Hindlimb muscle (tissue), 1 donor: ENCODE measurements at regions not wholly inside any gene's neighbourhood (a gene's known extent, or its start where the extent isn't known, plus 50 kb on each side); places are given as distances from the start of the nearest gene placed in this dataset.
"Not testable (repeated sequence)": the region's sequence is repeated elsewhere in the genome, so short reads cannot be mapped to it uniquely, and the experiment has no call there.

ENCODE experiments used
- DNase-seq: peaks from one replicate; pipeline ENCODE4 v3.0.0-alpha.2; 2013

DNA sequence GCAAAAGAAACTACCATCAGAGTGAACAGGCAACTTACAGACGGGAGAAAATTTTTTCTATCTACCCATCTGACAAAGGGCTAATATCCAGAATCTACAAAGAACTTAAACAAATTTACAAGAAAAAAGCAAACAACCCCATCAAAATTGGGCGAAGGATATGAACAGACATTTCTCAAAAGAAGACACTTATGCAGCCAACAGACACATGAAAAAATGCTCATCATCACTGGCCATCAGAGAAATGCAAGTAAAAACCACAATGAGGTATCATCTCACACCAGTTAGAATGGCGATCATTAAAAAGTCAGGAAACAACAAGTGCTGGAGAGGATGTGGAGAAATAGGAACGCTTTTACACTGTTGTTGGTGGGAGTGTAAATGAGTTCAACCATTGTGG lies 206.6 kb upstream of the HTR1E start:
- DNase-seq, result not testable (repeated sequence)

DNA sequence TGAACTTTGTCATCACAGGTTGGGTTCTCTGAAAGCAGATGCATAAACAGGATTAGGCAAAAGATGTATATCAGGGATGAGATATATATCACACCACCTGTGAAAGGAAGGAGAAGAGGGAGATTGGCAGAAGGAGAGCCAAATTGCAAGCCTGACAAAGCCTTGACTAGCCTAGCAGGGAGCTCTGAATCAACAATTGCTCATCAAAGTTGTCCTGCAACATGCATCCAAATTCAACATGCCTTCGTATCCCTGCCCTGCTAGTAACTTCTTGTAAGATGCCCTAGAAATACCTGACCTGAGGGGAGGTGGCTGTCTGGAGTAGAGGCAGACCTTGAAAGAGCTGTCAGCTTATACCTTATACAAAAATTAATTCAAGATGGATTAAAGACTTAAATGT lies 207.1 kb upstream of the HTR1E start:
- DNase-seq, result no peak

GRCh38 chr6:86728976-86729375 lies 208.4 kb upstream of the HTR1E start:
- no peak for DNase-seq

DNA sequence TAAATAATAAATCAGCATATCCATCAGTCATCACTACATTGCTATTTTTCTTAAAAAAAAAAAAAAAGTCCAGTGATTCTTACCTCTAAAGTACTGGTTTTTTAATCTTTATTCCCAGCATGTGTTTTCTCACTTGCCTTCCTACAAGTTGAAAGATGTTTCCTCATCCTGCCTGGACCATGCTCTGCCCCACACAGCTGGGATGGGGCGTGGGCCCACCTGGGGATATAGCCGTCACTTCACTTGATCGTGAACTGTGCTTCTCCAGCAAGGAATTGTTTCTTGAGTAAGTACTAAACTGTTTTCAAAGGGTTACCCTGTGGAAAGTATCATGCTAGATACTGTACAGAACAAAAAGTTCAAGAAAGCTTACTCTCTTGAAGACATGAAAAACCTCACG lies 212.6 kb upstream of the HTR1E start:
- no peak for DNase-seq

- no peak for DNase-seq
Observed at GRCh38 chr6:86723729-86724128, 213.6 kb upstream of the HTR1E start.

DNA sequence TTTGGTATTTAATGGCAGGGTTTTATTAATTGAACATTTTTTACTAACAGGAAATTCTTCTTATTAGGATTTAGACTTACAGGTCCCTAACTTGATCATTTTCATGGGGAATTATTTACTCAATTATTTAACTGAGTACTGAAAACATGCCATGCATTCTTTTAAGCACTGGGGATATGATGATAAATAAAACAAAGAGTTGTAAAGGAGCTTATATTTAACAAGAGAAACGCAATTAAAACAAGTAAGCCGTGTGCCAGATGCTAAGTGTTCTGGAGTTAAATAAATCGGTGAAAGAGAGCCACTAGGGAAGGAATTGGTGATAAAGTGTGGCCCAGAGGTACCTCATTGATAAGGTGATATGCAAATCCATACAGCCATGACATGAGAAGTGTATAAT lies 214.2 kb upstream of the HTR1E start:
- DNase-seq, result no peak

DNA sequence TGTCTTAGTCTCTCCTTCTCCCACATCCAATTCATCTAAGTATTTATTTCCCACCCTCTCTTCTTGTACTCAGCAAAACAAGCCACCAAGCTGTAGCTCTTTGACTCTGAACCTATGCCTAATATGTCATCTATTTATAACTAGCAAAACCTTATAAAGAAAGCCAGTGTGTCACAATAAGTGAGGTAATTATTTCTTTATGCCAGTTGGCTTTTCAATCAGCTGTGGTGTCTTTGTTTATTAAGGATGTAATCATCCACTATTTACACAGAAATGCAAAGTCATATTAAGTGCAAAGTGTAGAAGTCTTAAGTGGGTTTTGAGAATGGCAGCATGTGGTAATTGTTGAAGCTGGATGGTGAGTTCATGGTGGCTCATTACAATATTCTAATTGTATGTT lies 215.2 kb upstream of the HTR1E start:
- no peak for DNase-seq

GRCh38 chr6:86715676-86716075 lies 221.7 kb upstream of the HTR1E start:
- no peak for DNase-seq

DNA sequence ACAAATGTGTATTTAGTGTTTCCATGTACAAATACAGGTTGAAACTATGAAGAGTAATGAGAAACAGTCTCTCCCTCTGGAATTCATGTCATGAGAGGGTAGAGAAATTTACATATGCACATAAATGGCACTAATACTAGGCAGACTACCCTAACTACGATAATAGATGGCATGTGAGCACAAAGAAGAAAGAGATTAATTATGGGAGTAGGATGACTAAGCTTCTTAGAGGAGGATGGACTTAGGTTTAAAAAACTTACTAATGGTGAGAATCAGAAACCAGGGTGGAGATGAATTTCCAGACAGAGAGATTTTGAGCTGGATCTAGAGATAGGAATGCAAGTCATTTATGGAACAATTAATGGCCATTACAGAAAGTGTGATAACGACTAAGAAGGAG lies 225.3 kb upstream of the HTR1E start:
- DNase-seq, result no peak

GRCh38 chr6:86707545-86708120 lies 229.7 kb upstream of the HTR1E start:
- no peak for DNase-seq

DNA sequence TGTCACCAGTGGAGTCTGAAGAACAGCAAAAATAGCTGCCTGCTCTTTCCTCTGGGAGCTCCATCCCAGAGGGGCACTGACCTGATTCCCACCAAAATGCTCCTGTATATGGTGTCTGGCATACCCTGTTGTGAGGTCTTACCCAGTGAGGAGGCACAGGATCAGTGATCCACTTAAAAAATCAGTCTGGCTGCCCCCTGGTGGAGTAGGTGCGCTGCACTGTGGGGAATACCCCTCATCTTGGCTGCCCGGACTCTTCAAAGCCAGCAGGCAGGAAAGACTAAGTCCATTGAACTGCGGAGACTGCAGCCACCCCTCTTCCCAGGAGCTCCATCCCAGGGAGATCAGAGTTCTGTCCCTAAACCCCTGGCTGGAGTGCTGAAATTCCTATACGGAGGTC lies 230.9 kb upstream of the HTR1E start:
- DNase-seq, result no peak

DNA sequence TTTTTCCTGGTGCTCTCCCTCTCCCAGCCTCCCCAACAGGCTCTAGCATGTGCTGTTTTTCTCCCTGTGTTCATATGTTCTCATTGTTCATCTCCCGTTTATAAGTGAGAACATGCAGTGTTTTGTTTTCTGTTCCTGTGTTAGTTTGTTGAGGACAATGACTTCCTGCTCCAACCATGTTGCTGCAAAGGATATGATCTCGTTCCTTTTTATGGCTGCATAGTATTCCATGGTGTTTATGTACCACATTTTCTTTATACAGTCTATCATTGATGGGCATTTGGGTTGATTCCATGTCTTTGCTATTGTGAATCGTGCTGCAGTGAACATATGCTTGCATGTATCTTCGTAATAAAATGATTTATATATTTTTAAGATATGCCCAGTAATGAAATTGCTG lies 236.1 kb upstream of the HTR1E start:
- not testable (repeated sequence) for DNase-seq

GRCh38 chr6:86686496-86686895 lies 250.8 kb upstream of the HTR1E start:
- DNase-seq, result no peak

DNA sequence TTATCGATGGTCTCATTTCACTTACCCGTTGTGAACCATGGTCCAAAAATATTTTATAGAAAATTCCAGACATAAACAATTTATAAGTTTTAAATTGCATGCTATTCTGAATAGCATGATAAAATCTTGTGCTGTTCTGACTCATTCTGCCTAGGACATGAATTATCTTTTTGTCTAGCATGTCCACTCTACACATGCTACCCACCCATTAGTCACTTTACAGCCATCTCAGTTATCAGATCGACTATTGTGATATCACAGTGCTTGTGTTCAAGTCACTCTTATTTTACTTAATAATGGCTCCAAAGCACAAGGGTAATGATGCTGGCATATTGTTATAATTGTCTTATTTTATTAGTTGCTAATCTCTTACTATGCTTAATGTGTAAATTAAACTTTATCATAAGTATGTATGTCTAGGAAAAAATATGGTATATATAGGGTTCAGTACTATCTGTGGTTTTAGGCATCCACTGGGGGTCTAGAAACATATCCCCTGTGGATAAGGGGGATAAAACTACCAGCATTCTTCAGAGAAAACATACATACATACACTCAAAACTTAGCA lies 252.0 kb upstream of the HTR1E start:
- DNase-seq, result no peak

GRCh38 chr6:86683132-86683908 lies 254.0 kb upstream of the HTR1E start:
- DNase-seq, result no peak

GRCh38 chr6:86682297-86682696 lies 255.0 kb upstream of the HTR1E start:
- no peak for DNase-seq

DNA sequence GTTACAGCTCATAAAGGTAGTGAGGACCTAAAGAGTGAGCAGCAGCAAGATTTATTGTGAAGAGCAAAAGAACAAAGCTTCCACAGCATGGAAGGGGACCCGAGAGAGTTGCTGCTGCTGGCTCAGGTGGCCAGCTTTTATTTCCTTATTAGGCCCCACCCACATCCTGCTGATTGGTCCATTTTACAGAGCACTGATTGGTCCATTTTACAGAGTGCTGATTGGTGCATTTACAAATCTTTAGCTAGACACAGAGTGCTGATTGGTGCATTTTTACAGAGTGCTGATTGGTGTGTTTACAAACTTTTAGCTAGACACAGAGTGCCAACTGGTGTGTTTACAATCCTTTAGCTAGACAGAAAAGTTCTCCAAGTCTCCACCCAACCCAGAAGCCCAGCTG lies 256.2 kb upstream of the HTR1E start:
- not testable (repeated sequence) for DNase-seq

DNA sequence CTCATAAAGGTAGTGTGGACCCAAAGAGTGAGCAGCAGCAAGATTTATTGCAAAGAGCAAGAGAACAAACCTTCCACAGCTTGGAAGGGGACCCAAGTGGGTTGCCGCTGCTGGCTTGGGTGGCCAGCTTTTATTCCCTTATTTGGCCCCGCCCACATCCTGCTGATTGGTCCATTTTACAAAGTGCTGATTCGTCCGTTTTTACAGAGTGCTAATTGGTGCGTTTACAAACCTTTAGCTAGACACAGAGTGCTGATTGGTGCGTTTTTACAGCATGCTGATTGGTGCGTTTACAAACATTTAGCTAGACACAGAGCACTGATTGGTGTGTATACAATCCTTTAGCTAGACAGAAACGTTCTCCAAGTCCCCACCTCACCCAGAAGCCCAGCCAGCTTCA lies 265.2 kb upstream of the HTR1E start:
- DNase-seq, result not testable (repeated sequence)

DNA sequence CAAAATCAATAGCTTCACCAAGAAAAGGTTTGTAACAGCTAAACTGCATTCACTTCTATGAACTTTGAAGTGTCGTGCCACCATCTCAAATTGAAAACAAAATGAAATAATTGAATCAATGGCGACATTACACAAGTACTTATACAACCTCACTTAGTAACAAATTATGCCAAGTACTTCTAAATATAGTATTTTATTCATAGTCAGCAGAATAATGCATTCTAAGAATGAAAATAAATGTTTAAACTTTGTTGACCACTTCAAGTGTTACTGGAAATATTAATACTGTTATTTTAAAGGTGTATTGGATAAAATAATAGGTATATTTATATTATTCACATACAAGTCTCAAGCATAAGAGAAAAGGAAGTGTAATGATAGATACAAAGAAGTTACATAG lies 280.1 kb upstream of the HTR1E start:
- DNase-seq, result no peak

GRCh38 chr6:86629123-86629522 lies 308.2 kb upstream of the HTR1E start:
- DNase-seq, result no peak

GRCh38 chr6:86619428-86619827 lies 317.9 kb upstream of the HTR1E start:
- DNase-seq, result no peak

- no peak for DNase-seq
Observed at GRCh38 chr6:86615299-86615698, 322.0 kb upstream of the HTR1E start.

GRCh38 chr6:86609549-86610388 lies 327.6 kb upstream of the HTR1E start:
- DNase-seq, result no peak
